Upper lobe of left lung (tissue), 4 donors: ENCODE measurements at regions not wholly inside any gene's neighbourhood (a gene's known extent, or its start where the extent isn't known, plus 50 kb on each side); places are given as distances from the start of the nearest gene placed in this dataset.

Experiments
- POLR2A ChIP-seq, 4 donors: fragments of 450-650 bp; IDR thresholded peaks; one replicate each; pipeline ENCODE4 v1.5.1; 2016 to 2017; ENCODE audit warnings: antibody characterized with exemption in 4 of 4, mild to moderate bottlenecking in 2 of 4
- POLR2AphosphoS5 ChIP-seq, 2 donors: sonication (generic); formaldehyde crosslinking; IDR thresholded peaks; one replicate each; pipeline ENCODE4 v1.5.1; 2017; ENCODE audit warnings: antibody characterized with exemption in 2 of 2
- TF ChIP-seq, protein P1 (sequence below), 6 experiments: fragments of 450-650 bp in 4 of 6; fragments of 200-600 bp in 2 of 6; sonication (generic) in 2 of 6; IDR thresholded peaks; one replicate each; pipeline ENCODE4 v1.5.1; 2016 to 2019; ENCODE audit warnings: antibody characterized with exemption in 6 of 6

DNA sequence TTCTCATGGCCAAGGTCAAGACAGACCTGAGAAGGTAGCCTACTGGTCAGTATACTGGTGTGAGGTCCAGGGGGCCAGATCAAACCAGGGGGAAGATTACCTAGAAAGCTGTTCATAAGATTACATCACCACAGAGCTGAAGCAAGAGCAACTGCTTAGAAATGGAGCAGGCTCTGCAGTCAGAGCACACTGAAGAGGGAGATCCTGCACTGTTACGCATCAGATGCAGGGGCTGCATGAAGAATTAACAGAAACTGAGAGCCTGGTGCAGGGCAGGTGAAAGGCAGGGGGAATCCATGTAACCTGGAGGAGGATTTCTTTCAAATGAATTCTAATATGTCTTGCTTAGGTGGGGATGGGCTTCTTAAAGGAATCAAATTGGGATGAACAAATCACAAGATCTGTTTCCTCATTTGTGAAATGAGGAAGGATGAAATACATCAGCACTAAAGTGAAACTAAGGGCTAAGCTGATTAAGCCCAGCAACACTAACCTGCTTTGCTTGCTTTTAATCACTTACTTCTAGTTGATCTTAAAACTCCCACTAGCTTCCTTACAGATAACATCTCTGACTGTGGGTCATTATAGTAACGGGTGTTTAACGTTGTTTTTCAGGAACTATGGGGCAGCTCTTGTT is 74.3 kb upstream of the ADAM23 start:
- TF ChIP-seq, protein P1, sequence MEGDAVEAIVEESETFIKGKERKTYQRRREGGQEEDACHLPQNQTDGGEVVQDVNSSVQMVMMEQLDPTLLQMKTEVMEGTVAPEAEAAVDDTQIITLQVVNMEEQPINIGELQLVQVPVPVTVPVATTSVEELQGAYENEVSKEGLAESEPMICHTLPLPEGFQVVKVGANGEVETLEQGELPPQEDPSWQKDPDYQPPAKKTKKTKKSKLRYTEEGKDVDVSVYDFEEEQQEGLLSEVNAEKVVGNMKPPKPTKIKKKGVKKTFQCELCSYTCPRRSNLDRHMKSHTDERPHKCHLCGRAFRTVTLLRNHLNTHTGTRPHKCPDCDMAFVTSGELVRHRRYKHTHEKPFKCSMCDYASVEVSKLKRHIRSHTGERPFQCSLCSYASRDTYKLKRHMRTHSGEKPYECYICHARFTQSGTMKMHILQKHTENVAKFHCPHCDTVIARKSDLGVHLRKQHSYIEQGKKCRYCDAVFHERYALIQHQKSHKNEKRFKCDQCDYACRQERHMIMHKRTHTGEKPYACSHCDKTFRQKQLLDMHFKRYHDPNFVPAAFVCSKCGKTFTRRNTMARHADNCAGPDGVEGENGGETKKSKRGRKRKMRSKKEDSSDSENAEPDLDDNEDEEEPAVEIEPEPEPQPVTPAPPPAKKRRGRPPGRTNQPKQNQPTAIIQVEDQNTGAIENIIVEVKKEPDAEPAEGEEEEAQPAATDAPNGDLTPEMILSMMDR (IDR thresholded peaks at IDR 0.05) = no peak
- TF ChIP-seq POLR2A (IDR thresholded peaks at IDR 0.05) (no peak), POLR2AphosphoS5 (IDR thresholded peaks at IDR 0.05) (no peak)
